GM12878 (cell line): ENCODE measurements at regions not wholly inside any gene's neighbourhood (a gene's known extent, or its start where the extent isn't known, plus 50 kb on each side); places are given as distances from the start of the nearest gene placed in this dataset.

Experiments
- ATAC-seq: fragments of 200-7000 bp; cut with Tn5 transposase; 3 replicates; pipeline ENCODE4 v1.9.1; 2020; ENCODE audit warnings: mild to moderate bottlenecking, moderate library complexity
- BruUV-seq: library from RNA; stranded (reverse); fragments of 400-500 nt; replicated peaks from 2 replicates; lab custom pipeline; 2021; lab: Mats Ljungman, UMichigan
- CTCF ChIA-PET: fragments of 300-600 bp; sonication (Branson Sonifier 250); formaldehyde crosslinking; extraction: SDS; loops from one replicate; lab custom pipeline; 2021; ENCODE audit warnings: inconsistent platforms; lab: Yijun Ruan, JAX
- POLR2A ChIA-PET: fragments of 350-600 bp; formaldehyde crosslinking; extraction: SDS; loops from one replicate; lab custom pipeline; 2021; ENCODE audit warnings: inconsistent platforms; lab: Charles Lee
- RAD21 ChIA-PET: fragments of 300-600 bp; sonication (Branson Sonifier 250); formaldehyde crosslinking; loops from one replicate; lab custom pipeline; 2023; ENCODE audit warnings: antibody characterized with exemption; ENCODE audit not compliant: unreplicated experiment; lab: Charles Lee
- SMC1A ChIA-PET: fragments of 300-600 bp; sonication (Branson Sonifier 250); formaldehyde crosslinking; loops from one replicate; lab custom pipeline; 2023; ENCODE audit not compliant: unreplicated experiment, uncharacterized antibody; lab: Charles Lee
- DNase-seq: peaks from one replicate; pipeline ENCODE4 v3.0.0-alpha.2; 2011; ENCODE audit warnings: low read depth, low spot score
- FAIRE-seq: peaks from 3 replicates; lab custom pipeline; 2011; peaks lifted over from hg19 to GRCh38; lab: Jason Lieb, UNC
- H2AFZ ChIP-seq: 2 replicates; pipeline ENCODE4 v1.6.0; 2011; ENCODE audit warnings: low read depth, low read length, control low read depth; ENCODE audit not compliant: control insufficient read depth
- H3K27ac ChIP-seq: 2 replicates; pipeline ENCODE4 v1.5.1; 2011; ENCODE audit warnings: control low read depth; ENCODE audit not compliant: control insufficient read depth, insufficient read depth
- H3K27me3 ChIP-seq, 2 experiments: replicated peaks in 1 of 2; 2 replicates each; pipeline versions ENCODE4 v1.6.0 to v1.6.1; 2011; ENCODE audit warnings: low read length in 1 of 2; ENCODE audit not compliant: control insufficient read depth in 2 of 2, insufficient read depth in 2 of 2
- H3K36me3 ChIP-seq, 2 experiments: 2 replicates each; pipeline ENCODE4 v1.5.1; 2011; ENCODE audit warnings: low read length in 1 of 2; ENCODE audit not compliant: control insufficient read depth in 2 of 2, insufficient read depth in 2 of 2
- H3K4me1 ChIP-seq: 2 replicates; pipeline ENCODE4 v1.6.1; 2011; ENCODE audit warnings: mild to moderate bottlenecking, low read length, moderate library complexity, mixed read lengths; ENCODE audit not compliant: control insufficient read depth, insufficient read depth
- H3K4me2 ChIP-seq: 2 replicates; pipeline ENCODE4 v1.6.0; 2011; ENCODE audit warnings: control low read depth; ENCODE audit not compliant: control insufficient read depth, insufficient read depth
- H3K4me3 ChIP-seq: fragments of 200-600 bp; sonication (generic); 2 replicates; pipeline ENCODE4 v1.5.1; 2016
- H3K79me2 ChIP-seq: 2 replicates; pipeline ENCODE4 v1.6.0; 2011; ENCODE audit warnings: low read length; ENCODE audit not compliant: control insufficient read depth, insufficient read depth
- H3K9ac ChIP-seq: 2 replicates; pipeline ENCODE4 v1.8.0; 2011; ENCODE audit warnings: low read length, control low read depth, mixed read lengths; ENCODE audit not compliant: control insufficient read depth, insufficient read depth
- H3K9me3 ChIP-seq: replicated peaks from 3 replicates; pipeline ENCODE4 v1.5.1; 2011; ENCODE audit warnings: mild to moderate bottlenecking, low read length; ENCODE audit not compliant: control insufficient read depth, insufficient read depth
- H4K20me1 ChIP-seq: 2 replicates; pipeline ENCODE4 v1.6.0; 2011; ENCODE audit not compliant: control insufficient read depth, insufficient read depth
- CBFB ChIP-seq: IDR thresholded peaks from 2 replicates; pipeline ENCODE4 v1.6.1; 2016; ENCODE audit warnings: antibody characterized with exemption, low read depth
- DPF2 ChIP-seq: fragments of 450-650 bp; IDR thresholded peaks from 2 replicates; pipeline ENCODE4 v1.6.1; 2017; ENCODE audit warnings: mild to moderate bottlenecking
- E2F8 ChIP-seq: fragments of 450-650 bp; IDR thresholded peaks from 2 replicates; pipeline ENCODE4 v1.6.1; 2018; ENCODE audit warnings: mild to moderate bottlenecking, low read depth, moderate library complexity; ENCODE audit not compliant: partially characterized antibody
- PKNOX1 ChIP-seq: fragments of 450-650 bp; IDR thresholded peaks from 2 replicates; pipeline ENCODE4 v1.6.1; 2016; ENCODE audit warnings: mild to moderate bottlenecking
- TCF3 ChIP-seq: IDR thresholded peaks from 2 replicates; pipeline ENCODE4 v1.6.1; 2012; ENCODE audit warnings: low read depth, mild to moderate bottlenecking, low read length, borderline replicate concordance; ENCODE audit not compliant: insufficient read depth
- ZZZ3 ChIP-seq: IDR thresholded peaks from 2 replicates; pipeline ENCODE4 v1.6.1; 2011; ENCODE audit warnings: low read depth; ENCODE audit not compliant: control insufficient read depth, insufficient read length
- WGBS: methylation state at CpG from one replicate; pipeline ENCODE4 v1.1.6; 2016; ENCODE audit warnings: low lambda C conversion rate; ENCODE audit not compliant: insufficient replicate concordance, insufficient coverage; ENCODE audit errors: missing lambda C conversion rate; 5-methylcytosine and 5-hydroxymethylcytosine counted together
- in situ Hi-C: fragments of 300-500 bp; cut with MboI; formaldehyde crosslinking; loops from 9 replicates; pipeline ENCODE4 v1.14.3; 2018; ENCODE audit warnings: mixed read lengths
- intact Hi-C: fragments of 100-400 bp; cut with micrococcal nuclease; formaldehyde crosslinking; loops from one replicate; pipeline ENCODE4 v1.14.2; 2022; ENCODE audit not compliant: unreplicated experiment

DNA sequence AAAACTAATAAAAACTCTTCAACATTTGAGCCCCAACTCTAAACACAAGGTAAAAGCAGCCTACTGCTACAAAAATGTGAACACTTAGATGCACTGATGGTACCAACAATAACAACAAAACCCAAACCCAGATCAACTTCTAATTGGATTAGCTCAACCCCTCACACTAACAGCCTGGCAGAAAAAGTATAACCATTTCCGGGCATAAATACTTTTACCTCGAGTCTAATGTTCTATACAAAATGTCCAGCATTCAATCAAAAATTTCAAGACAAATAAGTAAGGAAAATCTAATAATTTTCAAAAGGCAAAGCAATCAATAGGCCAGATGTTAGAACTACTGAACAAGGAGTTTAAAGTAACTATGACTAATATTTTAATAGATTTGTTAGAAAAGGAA is 303.3 kb downstream of the ARRDC4 start (continued):
- TF ChIP-seq E2F8, result no peak

DNA sequence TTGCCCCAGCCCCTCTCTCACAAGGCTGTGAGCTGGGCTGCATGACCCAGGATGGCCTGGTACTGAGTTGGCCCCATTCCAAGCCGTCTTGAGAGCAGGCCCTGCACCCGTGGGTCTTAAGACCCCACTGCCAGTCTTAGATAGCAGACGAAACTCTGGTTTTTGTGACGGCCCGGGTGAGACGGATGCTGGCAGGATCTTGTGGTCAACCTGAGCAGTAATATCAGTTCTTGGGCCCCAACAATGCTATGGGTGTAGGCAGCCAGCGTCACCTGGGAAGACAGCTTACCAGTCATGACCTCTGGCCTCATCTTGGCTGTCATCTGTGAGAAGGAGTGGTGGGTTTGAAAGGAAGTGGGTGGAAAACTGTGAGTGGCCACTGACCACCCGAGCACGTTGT is 305.8 kb downstream of the ARRDC4 start:
- no peak for TF ChIP-seq ZZZ3
- no peak for TF ChIP-seq PKNOX1
- TF ChIP-seq DPF2, result no peak
- no peak for TF ChIP-seq CBFB
- TF ChIP-seq TCF3, result no peak
- TF ChIP-seq, all 136 proteins: peak for 0
- no peaks in the 10 kb centered on the region for H3K9me3 ChIP-seq
- ChIA-PET POLR2A (no interaction called here), RAD21 (no interaction called here), SMC1A (no interaction called here), CTCF (no interaction called here)
- intact Hi-C loops, result no loop called here
- H3K79me2 ChIP-seq, result no peaks in the 10 kb centered on the region
- DNase-seq, result no peak
- WGBS, result 47% methylated on average over 9 of the region's 9 CpGs
- no peaks in the 10 kb centered on the region for H3K27me3 ChIP-seq
- H4K20me1 ChIP-seq, result no peaks in the 10 kb centered on the region
- H3K9ac ChIP-seq, result no peak overlapping the region
- FAIRE-seq, result no peak
- no peak overlapping the region for H3K27ac ChIP-seq
- in situ Hi-C loops, result no loop called here
- H3K36me3 ChIP-seq, result no peaks in the 10 kb centered on the region
- no peak for ATAC-seq
- BruUV-seq, result no TSS peak
- no peak overlapping the region for H3K4me3 ChIP-seq
- H2AFZ ChIP-seq, result no peak overlapping the region
- H3K4me2 ChIP-seq, result no peak overlapping the region
- no peaks in the 10 kb centered on the region for H3K4me1 ChIP-seq
